ENCODE measurements at regions not wholly inside any gene's neighbourhood (a gene's known extent, or its start where the extent isn't known, plus 50 kb on each side); places are given as distances from the start of the nearest gene placed in this dataset.

GRCh38 chrX:38864165-38864564 lies 62.9 kb downstream of the MID1IP1 start:
- H3K36me3 Mint-ChIP-seq (ENCODE audit: insufficient read depth in 1 of 3, low read depth in 3 of 3), result peaks cover 0 to 2% (median 0%) of the 10 kb centered on the region in 3 experiments; a peak in 3 of 7 replicates

More at GRCh38 chrX:38864165-38864564, 62.9 kb downstream of the MID1IP1 start:
- Histone ChIP-seq H3K79me1 (ENCODE audit: insufficient read depth, low read depth, low read length, poor library complexity, severe bottlenecking) (no peaks in the 10 kb centered on the region), H4K8ac (replicated peaks; ENCODE audit: insufficient read length, low read depth, low read length) (no peak overlapping the region), H3K14ac (ENCODE audit: insufficient read depth, low read length) (no peak overlapping the region), H2AFZ (ENCODE audit: low read length) (no peak overlapping the region), H4K5ac (ENCODE audit: insufficient read length, low read depth, low read length) (no peak overlapping the region), H3K18ac (ENCODE audit: insufficient read length, low read depth, low read length) (no peak overlapping the region), H2AK5ac (ENCODE audit: insufficient read length, low read length) (no peak overlapping the region), H3K4me1 (ENCODE audit: insufficient read depth, low read length) (peaks cover 7% of the 10 kb centered on the region; the same call in 1 of the 2 replicates), H2BK120ac (ENCODE audit: low read depth, low read length, poor library complexity, severe bottlenecking) (no peak overlapping the region), H3K23me2 (ENCODE audit: insufficient read length, low read depth, low read length, poor library complexity, severe bottlenecking) (no peaks in the 10 kb centered on the region), H2BK5ac (ENCODE audit: insufficient read length, low read length) (no peak overlapping the region), H2BK15ac (ENCODE audit: low read depth, low read length) (no peak overlapping the region), H2BK20ac (ENCODE audit: low read depth, low read length, poor library complexity, severe bottlenecking) (no peak overlapping the region), H4K91ac (ENCODE audit: insufficient read length, low read depth, low read length) (no peak overlapping the region), H3K79me2 (ENCODE audit: insufficient read depth, low read length) (no peaks in the 10 kb centered on the region), H3K9ac (ENCODE audit: extremely low read depth, insufficient read length, low read length) (no peak overlapping the region), H3K27me3 (ENCODE audit: insufficient read depth, low read length) (no peaks in the 10 kb centered on the region), H2BK12ac (ENCODE audit: insufficient read length, low read depth, low read length) (no peak overlapping the region), H3K4ac (ENCODE audit: low read depth, low read length) (no peak overlapping the region), H3K27ac (ENCODE audit: insufficient read length, low read depth, low read length) (no peak overlapping the region), H3K23ac (ENCODE audit: insufficient read length, low read depth, low read length) (no peak overlapping the region), H4K20me1 (ENCODE audit: control insufficient read depth, insufficient read depth, insufficient read length) (no peaks in the 10 kb centered on the region), H3K9me3 (ENCODE audit: control insufficient read depth, low read depth, low read length) (no peaks in the 10 kb centered on the region), H3T11ph (ENCODE audit: low read length) (no peak overlapping the region), H3K4me2 (ENCODE audit: insufficient read depth, insufficient read length, low read length) (no peak overlapping the region), H3K56ac (ENCODE audit: insufficient read length, low read depth, low read length) (no peak overlapping the region)
- TF ChIP-seq CTCF (conservative IDR thresholded peaks at IDR 0.05), result no peak
- WGBS (ENCODE audit: extremely low coverage, insufficient read length, low lambda C conversion rate), result no CpG with 5 or more reads among the region's 1 CpG
- Mint-ChIP-seq H3K4me3 (no peak overlapping the region), H3K9me3 (peaks cover 32 to 34% of the 10 kb centered on the region in 2 experiments), H3K27ac (no peak overlapping the region), H3K4me1 (peaks cover 23 to 29% of the 10 kb centered on the region in 2 experiments), H3K27me3 (ENCODE audit: low read depth) (no peaks in the 10 kb centered on the region)
- DNase-seq, result no peak

Measured in H9 (cell line).